Gastroesophageal sphincter (tissue), 3 donors: ENCODE measurements at regions not wholly inside any gene's neighbourhood (a gene's known extent, or its start where the extent isn't known, plus 50 kb on each side); places are given as distances from the start of the nearest gene placed in this dataset.

Experiments
- EP300 ChIP-seq: sonication (generic); formaldehyde crosslinking; IDR thresholded peaks from one replicate; pipeline ENCODE4 v1.6.1; 2017; ENCODE audit warnings: antibody characterized with exemption, mild to moderate bottlenecking
- POLR2A ChIP-seq, 2 donors: fragments of 450-650 bp; IDR thresholded peaks; one replicate each; pipeline ENCODE4 v1.6.1; 2017; ENCODE audit warnings: antibody characterized with exemption in 2 of 2, mild to moderate bottlenecking in 2 of 2, moderate library complexity in 1 of 2
- POLR2AphosphoS5 ChIP-seq: sonication (generic); formaldehyde crosslinking; IDR thresholded peaks from one replicate; pipeline ENCODE4 v1.6.1; 2017; ENCODE audit warnings: antibody characterized with exemption
- TF ChIP-seq, protein P1 (sequence below), 4 experiments: fragments of 200-600 bp in 2 of 4; fragments of 450-650 bp in 2 of 4; sonication (generic) in 1 of 4; IDR thresholded peaks; one replicate each; pipeline ENCODE4 v1.5.1; 2017 to 2019; ENCODE audit warnings: antibody characterized with exemption in 4 of 4, mild to moderate bottlenecking in 2 of 4, moderate library complexity in 2 of 4

DNA sequence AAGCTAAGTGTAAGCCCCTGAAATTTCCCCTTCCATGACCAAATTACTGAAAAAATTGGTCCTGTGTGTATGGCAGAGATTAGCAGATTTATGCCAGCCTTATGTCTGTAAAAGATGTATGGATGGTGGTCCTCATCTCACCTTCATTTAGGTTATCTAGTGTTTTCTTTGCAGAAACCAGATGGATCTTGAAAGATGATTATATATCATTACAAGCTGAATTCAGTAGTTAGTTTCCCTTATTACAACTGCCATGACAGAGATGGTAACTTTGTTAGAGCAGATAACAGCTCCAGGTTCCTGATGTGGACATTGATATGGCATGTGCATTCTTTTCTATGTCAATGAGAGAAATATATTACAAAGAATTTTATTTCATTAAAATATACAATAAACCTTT is 1403.2 kb upstream of the CDH6 start:
- TF ChIP-seq POLR2AphosphoS5 = no peak
- TF ChIP-seq, protein P1, sequence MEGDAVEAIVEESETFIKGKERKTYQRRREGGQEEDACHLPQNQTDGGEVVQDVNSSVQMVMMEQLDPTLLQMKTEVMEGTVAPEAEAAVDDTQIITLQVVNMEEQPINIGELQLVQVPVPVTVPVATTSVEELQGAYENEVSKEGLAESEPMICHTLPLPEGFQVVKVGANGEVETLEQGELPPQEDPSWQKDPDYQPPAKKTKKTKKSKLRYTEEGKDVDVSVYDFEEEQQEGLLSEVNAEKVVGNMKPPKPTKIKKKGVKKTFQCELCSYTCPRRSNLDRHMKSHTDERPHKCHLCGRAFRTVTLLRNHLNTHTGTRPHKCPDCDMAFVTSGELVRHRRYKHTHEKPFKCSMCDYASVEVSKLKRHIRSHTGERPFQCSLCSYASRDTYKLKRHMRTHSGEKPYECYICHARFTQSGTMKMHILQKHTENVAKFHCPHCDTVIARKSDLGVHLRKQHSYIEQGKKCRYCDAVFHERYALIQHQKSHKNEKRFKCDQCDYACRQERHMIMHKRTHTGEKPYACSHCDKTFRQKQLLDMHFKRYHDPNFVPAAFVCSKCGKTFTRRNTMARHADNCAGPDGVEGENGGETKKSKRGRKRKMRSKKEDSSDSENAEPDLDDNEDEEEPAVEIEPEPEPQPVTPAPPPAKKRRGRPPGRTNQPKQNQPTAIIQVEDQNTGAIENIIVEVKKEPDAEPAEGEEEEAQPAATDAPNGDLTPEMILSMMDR (IDR thresholded peaks at IDR 0.05) = no peak
- TF ChIP-seq EP300 = no peak
- TF ChIP-seq POLR2A (IDR thresholded peaks at IDR 0.05) = no peak
